H1 (cell line): ENCODE measurements at regions not wholly inside any gene's neighbourhood (a gene's known extent, or its start where the extent isn't known, plus 50 kb on each side); places are given as distances from the start of the nearest gene placed in this dataset.

Source experiments
- CTCF ChIA-PET: fragments of 300-600 bp; sonication (Branson Sonifier 250); formaldehyde crosslinking; loops from one replicate; lab custom pipeline; 2021; ENCODE audit not compliant: partially characterized antibody; lab: Charles Lee
- POLR2A ChIA-PET: fragments of 300-600 bp; sonication (Branson Sonifier 250); formaldehyde crosslinking; loops from one replicate; lab custom pipeline; 2021; ENCODE audit warnings: inconsistent platforms; ENCODE audit not compliant: partially characterized antibody; lab: Charles Lee
- DNase-seq, 2 experiments: peaks; one replicate each; pipeline versions ENCODE4 v3.0.0 to v3.0.0-alpha.2; 2010 to 2022; ENCODE audit warnings: low spot score in 2 of 2, low read depth in 1 of 2, mixed read lengths in 1 of 2
- FAIRE-seq: peaks from 2 replicates; lab custom pipeline; 2011; peaks lifted over from hg19 to GRCh38; lab: Jason Lieb, UNC
- H2AFZ ChIP-seq: 2 replicates; pipeline ENCODE4 v1.8.1; 2012; ENCODE audit warnings: low read length, inconsistent platforms
- H2AK5ac ChIP-seq: 2 replicates; pipeline ENCODE4 v1.6.1; 2013; ENCODE audit warnings: low read depth, low read length
- H2BK120ac ChIP-seq: replicated peaks from 2 replicates; pipeline ENCODE3; 2013; ENCODE audit warnings: low read depth, low read length, inconsistent platforms
- H2BK12ac ChIP-seq: 2 replicates; pipeline ENCODE4 v1.6.1; 2013; ENCODE audit warnings: low read depth, low read length
- H2BK15ac ChIP-seq: 2 replicates; pipeline ENCODE4 v1.6.1; 2013; ENCODE audit warnings: low read length
- H2BK20ac ChIP-seq: 2 replicates; pipeline ENCODE4 v1.6.1; 2013; ENCODE audit warnings: low read length
- H2BK5ac ChIP-seq: 2 replicates; pipeline ENCODE4 v1.6.1; 2013; ENCODE audit warnings: low read depth, low read length
- H3K14ac ChIP-seq: 2 replicates; pipeline ENCODE4 v1.6.1; 2013; ENCODE audit warnings: inconsistent platforms; ENCODE audit not compliant: insufficient read length
- H3K18ac ChIP-seq: 2 replicates; pipeline ENCODE4 v1.6.1; 2013; ENCODE audit warnings: low read length; ENCODE audit errors: extremely low read depth
- H3K23ac ChIP-seq: 2 replicates; pipeline ENCODE4 v1.6.1; 2013; ENCODE audit warnings: inconsistent platforms; ENCODE audit not compliant: insufficient read length
- H3K23me2 ChIP-seq: 2 replicates; pipeline ENCODE4 v1.6.1; 2013; ENCODE audit warnings: low read depth, low read length
- H3K27ac ChIP-seq: 2 replicates; pipeline ENCODE4 v1.6.1; 2011; ENCODE audit warnings: low read depth, low read length, inconsistent platforms
- H3K27me3 ChIP-seq, 4 experiments: replicated peaks in 1 of 4; 1 replicate in 1 of 4; 2 replicates in 3 of 4; pipeline versions ENCODE4 v1.6.1 to v1.8.1; 2011 to 2013; ENCODE audit warnings: low read length in 3 of 4, mild to moderate bottlenecking in 3 of 4, inconsistent platforms in 2 of 4, mixed read lengths in 2 of 4, moderate library complexity in 1 of 4; ENCODE audit not compliant: control insufficient read depth in 3 of 4, insufficient read depth in 3 of 4; ENCODE audit errors: extremely low read depth in 1 of 4
- H3K36me3 ChIP-seq, 4 experiments: 2 replicates each; pipeline versions ENCODE4 v1.6.1 to v1.8.1; 2011 to 2013; ENCODE audit warnings: mild to moderate bottlenecking in 4 of 4, low read length in 3 of 4, moderate library complexity in 2 of 4, control low read depth in 1 of 4, inconsistent platforms in 1 of 4; ENCODE audit not compliant: insufficient read depth in 4 of 4, control insufficient read depth in 2 of 4
- H3K4ac ChIP-seq: replicated peaks from 2 replicates; pipeline ENCODE3; 2013; ENCODE audit warnings: low read length, low read depth, mixed read lengths, inconsistent platforms; ENCODE audit not compliant: insufficient read length
- H3K4me1 ChIP-seq, 4 experiments: replicated peaks in 1 of 4; 1 replicate in 1 of 4; 2 replicates in 3 of 4; pipeline versions ENCODE4 v1.6.1 to v1.8.1; 2011 to 2013; ENCODE audit warnings: low read length in 3 of 4, inconsistent platforms in 2 of 4, mixed read lengths in 1 of 4; ENCODE audit not compliant: insufficient read depth in 4 of 4, control insufficient read depth in 3 of 4
- H3K4me2 ChIP-seq, 2 experiments: 2 replicates each; pipeline versions ENCODE4 v1.6.1 to v1.8.1; 2011 to 2013; ENCODE audit warnings: low read depth in 2 of 2, low read length in 2 of 2, control low read depth in 1 of 2, inconsistent platforms in 1 of 2, mild to moderate bottlenecking in 1 of 2; ENCODE audit not compliant: insufficient read depth in 1 of 2
- H3K4me3 ChIP-seq, 4 experiments: fragments of 200-600, 300-600 bp in 1 of 4; sonication (generic), shearing (Covaris generic), sonication (Bioruptor Twin) in 1 of 4; 2 replicates each; pipeline versions ENCODE4 v1.5.1 to v1.8.1; 2011 to 2016; ENCODE audit warnings: low read length in 4 of 4, low read depth in 3 of 4, control low read depth in 2 of 4, inconsistent platforms in 2 of 4, mild to moderate bottlenecking in 2 of 4, mixed read lengths in 1 of 4, moderate library complexity in 1 of 4; ENCODE audit not compliant: insufficient read depth in 2 of 4; ENCODE audit errors: extremely low read depth in 1 of 4
- H3K56ac ChIP-seq: replicated peaks from 2 replicates; pipeline ENCODE3; 2013; ENCODE audit warnings: low read depth, mild to moderate bottlenecking, mixed read lengths, low read length, inconsistent platforms; ENCODE audit not compliant: insufficient read length
- H3K79me1 ChIP-seq: 2 replicates; pipeline ENCODE4 v1.6.1; 2013; ENCODE audit warnings: low read depth, low read length, control low read depth
- H3K79me2 ChIP-seq, 2 experiments: 2 replicates each; pipeline versions ENCODE4 v1.6.1 to v1.8.1; 2012 to 2013; ENCODE audit warnings: low read length in 2 of 2, mild to moderate bottlenecking in 2 of 2, inconsistent platforms in 1 of 2; ENCODE audit not compliant: insufficient read depth in 2 of 2, control insufficient read depth in 1 of 2
- H3K9ac ChIP-seq, 4 experiments: replicated peaks in 1 of 4; 1 replicate in 1 of 4; 2 replicates in 3 of 4; pipeline versions ENCODE4 v1.6.1 to v1.8.1; 2011 to 2013; ENCODE audit warnings: low read depth in 3 of 4, low read length in 3 of 4, control low read depth in 2 of 4, mild to moderate bottlenecking in 2 of 4, moderate library complexity in 2 of 4, inconsistent platforms in 1 of 4; ENCODE audit errors: extremely low read depth in 1 of 4
- H3K9me3 ChIP-seq, 2 experiments: 2 replicates each; pipeline versions ENCODE4 v1.6.1 to v1.8.1; 2012 to 2013; ENCODE audit warnings: mild to moderate bottlenecking in 2 of 2, moderate library complexity in 2 of 2, control low read depth in 1 of 2, inconsistent platforms in 1 of 2, low read depth in 1 of 2, low read length in 1 of 2, mixed read lengths in 1 of 2; ENCODE audit not compliant: insufficient read depth in 2 of 2
- H4K20me1 ChIP-seq, 2 experiments: replicated peaks in 1 of 2; 2 replicates each; pipeline versions ENCODE3 to v1.8.1; 2011 to 2013; ENCODE audit warnings: inconsistent platforms in 2 of 2, low read length in 2 of 2, mild to moderate bottlenecking in 1 of 2; ENCODE audit not compliant: insufficient read depth in 2 of 2, control insufficient read depth in 1 of 2
- H4K5ac ChIP-seq: 2 replicates; pipeline ENCODE4 v1.6.1; 2013; ENCODE audit warnings: low read length, low read depth, mixed read lengths, inconsistent platforms; ENCODE audit not compliant: insufficient read length
- H4K8ac ChIP-seq: 2 replicates; pipeline ENCODE4 v1.8.0; 2013; ENCODE audit warnings: mild to moderate bottlenecking, moderate library complexity, low read length, inconsistent platforms; ENCODE audit not compliant: insufficient read depth; ENCODE audit errors: extremely low read depth
- H4K91ac ChIP-seq: replicated peaks from 2 replicates; pipeline ENCODE3; 2013; ENCODE audit warnings: low read length, mixed read lengths, inconsistent platforms; ENCODE audit not compliant: insufficient read length
- BRCA1 ChIP-seq: IDR thresholded peaks from 2 replicates; pipeline ENCODE4 v1.6.1; 2012; ENCODE audit warnings: low read depth, low read length, improper control_type of control experiment
- CBX5 ChIP-seq: fragments of 300-800, 300-1000 bp; sonication (generic); IDR thresholded peaks from 2 replicates; pipeline ENCODE4 v1.7.1; 2016; ENCODE audit warnings: antibody characterized with exemption, low read length, low read depth
- CEBPB ChIP-seq: IDR thresholded peaks from 2 replicates; pipeline ENCODE4 v1.6.1; 2012; ENCODE audit warnings: low read depth, low read length
- NRF1 ChIP-seq: IDR thresholded peaks from 2 replicates; pipeline ENCODE4 v1.6.1; 2011; ENCODE audit warnings: mild to moderate bottlenecking, low read depth, low read length, improper control_type of control experiment
- POLR2A ChIP-seq, 2 experiments: IDR thresholded peaks; 1 replicate in 1 of 2; 2 replicates in 1 of 2; pipeline ENCODE4 v1.6.1; 2011; ENCODE audit warnings: low read depth in 2 of 2, low read length in 2 of 2, mild to moderate bottlenecking in 2 of 2; ENCODE audit errors: control extremely low read depth in 1 of 2
- RAD21 ChIP-seq, 2 experiments: IDR thresholded peaks in 1 of 2; conservative IDR thresholded peaks in 1 of 2; 2 replicates each; pipeline ENCODE4 v1.6.1; 2011; ENCODE audit warnings: low read depth in 2 of 2, low read length in 2 of 2, improper control_type of control experiment in 1 of 2, inconsistent platforms in 1 of 2, mild to moderate bottlenecking in 1 of 2, moderate library complexity in 1 of 2
- RFX5 ChIP-seq: IDR thresholded peaks from 2 replicates; pipeline ENCODE4 v1.6.1; 2011; ENCODE audit warnings: low read depth, low read length, improper control_type of control experiment, borderline replicate concordance
- SIN3A ChIP-seq, 2 experiments: IDR thresholded peaks in 1 of 2; conservative IDR thresholded peaks in 1 of 2; 2 replicates each; pipeline ENCODE4 v1.6.1; 2011 to 2012; ENCODE audit warnings: low read length in 2 of 2, improper control_type of control experiment in 1 of 2, low read depth in 1 of 2, mild to moderate bottlenecking in 1 of 2
- SRF ChIP-seq: IDR thresholded peaks from 2 replicates; pipeline ENCODE4 v1.6.1; 2011; ENCODE audit warnings: mild to moderate bottlenecking, low read depth, low read length, moderate library complexity
- TAF1 ChIP-seq: IDR thresholded peaks from 2 replicates; pipeline ENCODE4 v1.6.1; 2011; ENCODE audit warnings: mild to moderate bottlenecking, low read depth, low read length
- TEAD4 ChIP-seq: IDR thresholded peaks from 2 replicates; pipeline ENCODE4 v1.6.1; 2012; ENCODE audit warnings: low read depth, low read length, inconsistent platforms, mixed read lengths
- WGBS, 2 experiments: shearing (Covaris generic) in 1 of 2; methylation state at CpG; one replicate each; pipeline versions ENCODE4 v1.1.6 to v1.1.7; 2013 to 2015; ENCODE audit warnings: low lambda C conversion rate in 2 of 2, mixed read lengths in 2 of 2, inconsistent platforms in 1 of 2, low coverage in 1 of 2, missing lambda C conversion rate in 1 of 2; ENCODE audit not compliant: insufficient replicate concordance in 2 of 2, insufficient coverage in 1 of 2, insufficient read length in 1 of 2; ENCODE audit errors: extremely low coverage in 1 of 2, missing lambda C conversion rate in 1 of 2; 5-methylcytosine and 5-hydroxymethylcytosine counted together

GRCh38 chr10:78269060-78269459 is 235.4 kb downstream of the RPS24 start:
- DNase-seq, result no peak
- H3K23ac ChIP-seq, result no peak overlapping the region
- H2AK5ac ChIP-seq, result no peak overlapping the region
- no peaks in the 10 kb centered on the region for H3K79me2 ChIP-seq
- no peak overlapping the region for H3K4me2 ChIP-seq
- H3K27me3 ChIP-seq, result no peaks in the 10 kb centered on the region
- no peak overlapping the region for H3K56ac ChIP-seq
- no peaks in the 10 kb centered on the region for H4K20me1 ChIP-seq
- H4K8ac ChIP-seq, result no peak overlapping the region
- ChIA-PET CTCF (interaction anchor here (1.2 to 4.6 kb wide), 2 partner anchors 8 to 222 kb away, joined by 4 to 32 read pairs; no protein-coding TSS in a partner anchor), POLR2A (no interaction called here)
- no peak overlapping the region for H3K27ac ChIP-seq
- no peak overlapping the region for H3K14ac ChIP-seq
- H2AFZ ChIP-seq, result no peak overlapping the region
- H3K79me1 ChIP-seq, result no peaks in the 10 kb centered on the region
- H4K91ac ChIP-seq, result no peak overlapping the region
- no peak overlapping the region for H3K4me3 ChIP-seq
- no peak overlapping the region for H2BK15ac ChIP-seq
- no peak for TF ChIP-seq POLR2A (IDR thresholded peaks at IDR 0.05; ENCODE audit: control extremely low read depth in 1 of 2, low read depth in 2 of 2, low read length in 2 of 2)
- no peak for TF ChIP-seq CEBPB
- no peak for TF ChIP-seq NRF1
- no peak for TF ChIP-seq SIN3A (conservative IDR thresholded peaks at IDR 0.05 in 1 of 2, IDR thresholded peaks at IDR 0.05 in 1 of 2; ENCODE audit: low read depth in 1 of 2, low read length in 2 of 2)
- TF ChIP-seq RFX5, result no peak
- no peak for TF ChIP-seq RAD21 (IDR thresholded peaks at IDR 0.05 in 1 of 2, conservative IDR thresholded peaks at IDR 0.05 in 1 of 2; ENCODE audit: low read depth in 2 of 2, low read length in 2 of 2)
- TF ChIP-seq TEAD4, result no peak
- TF ChIP-seq BRCA1, result no peak
- TF ChIP-seq TAF1, result no peak
- no peak for TF ChIP-seq SRF
- no peak for TF ChIP-seq CBX5
- no peaks in the 10 kb centered on the region for H3K36me3 ChIP-seq
- no peaks in the 10 kb centered on the region for H3K23me2 ChIP-seq
- no peak overlapping the region for H3K9ac ChIP-seq
- H3K9me3 ChIP-seq, result peaks cover 0 to 5% of the 10 kb centered on the region in 2 experiments; a peak in 1 of 4 replicates
- no peak overlapping the region for H3K18ac ChIP-seq
- FAIRE-seq, result no peak
- H4K5ac ChIP-seq, result no peak overlapping the region
- no peak overlapping the region for H2BK5ac ChIP-seq
- H3K4me1 ChIP-seq, result no peaks in the 10 kb centered on the region
- H3K4ac ChIP-seq, result no peak overlapping the region
- 97% methylated on average over 2 of the region's 2 CpGs; no CpG with 5 or more reads in 1 of the 2 experiments for WGBS, 2 experiments
- no peak overlapping the region for H2BK120ac ChIP-seq
- H2BK20ac ChIP-seq, result no peak overlapping the region
- H2BK12ac ChIP-seq, result no peak overlapping the region
